Endothelial cell of umbilical vein (primary cell): ENCODE measurements at regions not wholly inside any gene's neighbourhood (a gene's known extent, or its start where the extent isn't known, plus 50 kb on each side); places are given as distances from the start of the nearest gene placed in this dataset.

Experiments
- BruUV-seq: library from RNA; stranded (reverse); fragments of 400-500 nt; replicated peaks from 2 replicates; lab custom pipeline; 2021; lab: Mats Ljungman, UMichigan
- CTCF ChIA-PET: fragments of 300-600, 350-600 bp; sonication (Branson Sonifier 250); formaldehyde crosslinking; loops from one replicate; lab custom pipeline; 2021; ENCODE audit warnings: antibody characterized with exemption, inconsistent platforms; lab: Charles Lee
- POLR2A ChIA-PET: fragments of 300-600, 350-600 bp; sonication (Branson Sonifier 250); formaldehyde crosslinking; loops from one replicate; lab custom pipeline; 2021; ENCODE audit warnings: antibody characterized with exemption, inconsistent platforms; lab: Charles Lee
- DNase-seq: peaks from one replicate; pipeline ENCODE4 v3.0.0-alpha.2; 2011; ENCODE audit warnings: low read depth, low spot score
- FAIRE-seq: peaks from 2 replicates; lab custom pipeline; 2011; peaks lifted over from hg19 to GRCh38; lab: Jason Lieb, UNC
- H2AFZ ChIP-seq: 2 replicates; pipeline ENCODE4 v1.6.0; 2012; ENCODE audit warnings: low read depth, low read length, control low read depth, inconsistent platforms
- H3K27ac ChIP-seq: 2 replicates; pipeline ENCODE4 v1.5.1; 2011; ENCODE audit warnings: low read depth, mild to moderate bottlenecking, control low read depth, low read length, moderate library complexity; ENCODE audit not compliant: insufficient read depth
- H3K27me3 ChIP-seq, 2 experiments: 2 replicates each; pipeline versions ENCODE4 v1.6.0 to v1.6.1; 2011; ENCODE audit warnings: low read length in 2 of 2, mixed read lengths in 1 of 2; ENCODE audit not compliant: control insufficient read depth in 2 of 2, insufficient read depth in 2 of 2
- H3K36me3 ChIP-seq, 2 experiments: 2 replicates in 1 of 2; 3 replicates in 1 of 2; pipeline ENCODE4 v1.5.1; 2011; ENCODE audit warnings: low read length in 2 of 2, mild to moderate bottlenecking in 1 of 2, moderate library complexity in 1 of 2; ENCODE audit not compliant: control insufficient read depth in 2 of 2, insufficient read depth in 2 of 2; ENCODE audit errors: extremely low read depth in 1 of 2
- H3K4me1 ChIP-seq: 3 replicates; pipeline ENCODE4 v1.5.1; 2011; ENCODE audit warnings: mild to moderate bottlenecking, low read length; ENCODE audit not compliant: control insufficient read depth, insufficient read depth; ENCODE audit errors: extremely low read depth
- H3K4me2 ChIP-seq: 2 replicates; pipeline ENCODE4 v1.6.1; 2011; ENCODE audit warnings: low read length, control low read depth, mixed read lengths; ENCODE audit not compliant: insufficient read depth
- H3K4me3 ChIP-seq, 3 experiments: fragments of 200-600 bp in 1 of 3; sonication (generic), shearing (Covaris generic) in 1 of 3; replicated peaks in 1 of 3; 2 replicates each; pipeline ENCODE4 v1.5.1; 2011 to 2016; ENCODE audit warnings: control low read depth in 3 of 3, low read length in 3 of 3, mild to moderate bottlenecking in 2 of 3, inconsistent platforms in 1 of 3, low read depth in 1 of 3, moderate library complexity in 1 of 3; ENCODE audit not compliant: insufficient read depth in 1 of 3
- H3K79me2 ChIP-seq: 2 replicates; pipeline ENCODE4 v1.6.0; 2012; ENCODE audit warnings: low read length, inconsistent platforms; ENCODE audit not compliant: control insufficient read depth, insufficient read depth
- H3K9ac ChIP-seq: replicated peaks from 2 replicates; pipeline ENCODE3; 2011; ENCODE audit warnings: low read length, control low read depth; ENCODE audit not compliant: insufficient read depth; ENCODE audit errors: extremely low read depth
- H3K9me1 ChIP-seq: replicated peaks from 3 replicates; pipeline ENCODE4 v1.6.0; 2011; ENCODE audit warnings: mild to moderate bottlenecking, low read length; ENCODE audit not compliant: control insufficient read depth, insufficient read depth; ENCODE audit errors: extremely low read depth
- H3K9me3 ChIP-seq: replicated peaks from 2 replicates; pipeline ENCODE4 v1.5.1; 2012; ENCODE audit warnings: low read length, inconsistent platforms; ENCODE audit not compliant: control insufficient read depth, insufficient read depth
- H4K20me1 ChIP-seq: replicated peaks from 2 replicates; pipeline ENCODE3; 2011; ENCODE audit warnings: mild to moderate bottlenecking, low read length; ENCODE audit not compliant: control insufficient read depth, insufficient read depth; ENCODE audit errors: extremely low read depth
- CTCF ChIP-seq, 2 donors: IDR thresholded peaks; 1 replicate in 1 of 2; 2 replicates in 1 of 2; pipeline ENCODE4 v1.5.1; 2011; ENCODE audit warnings: low read length in 2 of 2, mild to moderate bottlenecking in 2 of 2, moderate library complexity in 2 of 2, control low read depth in 1 of 2, inconsistent platforms in 1 of 2, low read depth in 1 of 2; ENCODE audit not compliant: insufficient read depth in 1 of 2; ENCODE audit errors: extremely low read depth in 1 of 2
- EZH2 ChIP-seq: IDR thresholded peaks from 2 replicates; pipeline ENCODE4 v1.6.1; 2012; ENCODE audit warnings: borderline replicate concordance, low read depth, mild to moderate bottlenecking, moderate library complexity, low read length, inconsistent platforms; ENCODE audit not compliant: severe bottlenecking
- FOS ChIP-seq: IDR thresholded peaks from 2 replicates; pipeline ENCODE4 v1.6.1; 2011; ENCODE audit warnings: mild to moderate bottlenecking, low read length, moderate library complexity, borderline replicate concordance; ENCODE audit not compliant: insufficient read depth
- GATA2 ChIP-seq: IDR thresholded peaks from 2 replicates; pipeline ENCODE4 v1.7.0; 2011; ENCODE audit warnings: low read depth, mild to moderate bottlenecking, moderate library complexity, mixed read lengths, low read length; ENCODE audit not compliant: insufficient read length, insufficient read depth
- JUN ChIP-seq: IDR thresholded peaks from 2 replicates; pipeline ENCODE4 v1.6.1; 2011; ENCODE audit warnings: borderline replicate concordance, low read depth; ENCODE audit not compliant: insufficient read length, insufficient read depth
- MYC ChIP-seq: IDR thresholded peaks from one replicate; pipeline ENCODE4 v1.6.1; 2011; ENCODE audit warnings: mild to moderate bottlenecking, low read depth, low read length
- POLR2AphosphoS5 ChIP-seq: IDR thresholded peaks from 2 replicates; pipeline ENCODE4 v1.6.1; 2012; ENCODE audit warnings: low read depth, mild to moderate bottlenecking, control low read depth, low read length, moderate library complexity; ENCODE audit not compliant: insufficient read depth
- dilution Hi-C: fragments of 300-500 bp; cut with MboI; formaldehyde crosslinking; loops from one replicate; pipeline ENCODE4 v1.15.0; 2019; ENCODE audit warnings: low sequenced_read_pairs; ENCODE audit not compliant: extremely low pct_ligation_motif_present
- intact Hi-C: fragments of 100-400 bp; cut with micrococcal nuclease; formaldehyde crosslinking; loops from one replicate; pipeline ENCODE4 v1.10.0; 2022
- TF ChIP-seq, protein P1 (sequence below): IDR thresholded peaks from 2 replicates; pipeline ENCODE4 v1.6.1; 2011; ENCODE audit not compliant: insufficient read depth, insufficient read length

- no peaks in the 10 kb centered on the region for H3K27me3 ChIP-seq
- no peaks in the 10 kb centered on the region for H3K9me1 ChIP-seq
- H3K27ac ChIP-seq: no peak overlapping the region
- dilution Hi-C loops (no loop called here), intact Hi-C loops (no loop called here)
- H3K79me2 ChIP-seq: no peaks in the 10 kb centered on the region
- ChIA-PET POLR2A (no interaction called here), CTCF (no interaction called here)
- no peak overlapping the region for H2AFZ ChIP-seq
- BruUV-seq: no TSS peak
- H3K36me3 ChIP-seq: no peaks in the 10 kb centered on the region
- no peak overlapping the region for H3K9ac ChIP-seq
- no peak overlapping the region for H3K4me3 ChIP-seq
- DNase-seq (no peak), FAIRE-seq (no peak)
- H3K4me1 ChIP-seq: no peaks in the 10 kb centered on the region
- TF ChIP-seq POLR2AphosphoS5: no peak
- TF ChIP-seq FOS: no peak
- no peak for TF ChIP-seq JUN
- TF ChIP-seq, protein P1, sequence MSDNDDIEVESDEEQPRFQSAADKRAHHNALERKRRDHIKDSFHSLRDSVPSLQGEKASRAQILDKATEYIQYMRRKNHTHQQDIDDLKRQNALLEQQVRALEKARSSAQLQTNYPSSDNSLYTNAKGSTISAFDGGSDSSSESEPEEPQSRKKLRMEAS: no peak
- no peak for TF ChIP-seq CTCF (IDR thresholded peaks at IDR 0.05; ENCODE audit: extremely low read depth in 1 of 2, insufficient read depth in 1 of 2, low read depth in 1 of 2, low read length in 2 of 2)
- TF ChIP-seq MYC: no peak
- no peak for TF ChIP-seq GATA2
- TF ChIP-seq EZH2: no peak
- no peaks in the 10 kb centered on the region for H3K9me3 ChIP-seq
- H4K20me1 ChIP-seq: no peaks in the 10 kb centered on the region
- H3K4me2 ChIP-seq: no peak overlapping the region
Observed at GRCh38 chr7:91543646-91544045, 279.4 kb downstream of the FZD1 start.
